GM03348 (cell line): ENCODE measurements at regions not wholly inside any gene's neighbourhood (a gene's known extent, or its start where the extent isn't known, plus 50 kb on each side); places are given as distances from the start of the nearest gene placed in this dataset.

Experiments
- DNase-seq: peaks from one replicate; pipeline ENCODE4 v3.0.0; 2012; ENCODE audit warnings: low spot score

GRCh38 chr4:30314001-30314400, 406.2 kb upstream of the PCDH7 start:
- DNase-seq, result no peak

- DNase-seq, result no peak
These were observed 389.1 kb upstream of the PCDH7 start for GRCh38 chr4:30330894-30331652.

GRCh38 chr4:30341731-30342130, 378.4 kb upstream of the PCDH7 start:
- no peak for DNase-seq

GRCh38 chr4:30350288-30350687, 369.9 kb upstream of the PCDH7 start:
- no peak for DNase-seq

GRCh38 chr4:30354605-30355004, 365.6 kb upstream of the PCDH7 start:
- DNase-seq, result no peak

DNA sequence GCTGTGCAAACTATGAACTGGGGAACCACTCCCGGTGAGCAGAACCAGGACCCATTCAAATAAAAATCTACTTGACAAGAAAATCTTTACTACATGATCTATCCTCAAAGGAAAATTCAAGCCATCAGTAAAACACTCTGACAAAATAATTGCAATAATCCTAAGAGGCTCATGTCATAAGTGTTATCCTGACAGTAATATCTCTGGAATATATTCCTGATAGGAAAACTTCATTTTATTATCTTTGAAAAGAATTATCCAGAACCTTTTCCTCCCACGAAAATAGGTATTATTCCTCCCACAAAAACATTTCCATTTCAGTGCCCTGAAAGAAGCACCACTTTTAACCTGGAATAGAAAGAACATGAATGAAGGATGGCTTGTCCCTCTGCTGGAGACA, 357.7 kb upstream of the PCDH7 start:
- DNase-seq, result no peak

GRCh38 chr4:30370105-30370504, 350.1 kb upstream of the PCDH7 start:
- DNase-seq, result no peak

DNA sequence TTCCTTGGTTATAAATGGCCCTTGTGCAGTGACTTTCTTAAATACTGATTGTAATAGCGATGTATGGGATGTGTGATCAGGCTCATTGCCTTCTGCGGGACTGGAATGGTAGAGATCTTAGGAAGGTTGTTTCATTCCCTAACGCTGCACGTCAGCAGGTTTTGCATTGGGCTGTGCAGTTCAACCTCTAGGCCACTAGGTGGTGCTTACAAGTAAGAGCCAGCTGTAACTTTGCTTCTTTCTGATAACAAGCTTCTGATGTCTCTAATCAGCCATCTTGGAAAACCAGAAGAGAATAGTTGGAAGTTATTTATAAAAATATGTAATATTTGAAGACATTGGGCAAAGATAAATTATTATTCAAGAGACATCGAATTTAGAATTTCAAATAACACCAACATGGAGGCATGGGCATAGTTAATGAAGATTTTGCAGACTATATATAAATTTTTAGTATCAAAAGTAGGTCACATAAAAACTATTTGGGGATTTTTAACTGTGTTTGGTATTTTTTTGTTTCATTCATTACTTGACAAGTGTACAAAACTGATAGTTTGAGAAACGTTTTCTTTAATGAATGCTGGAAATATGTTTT, 339.7 kb upstream of the PCDH7 start:
- DNase-seq, result peak; percentile 39

DNA sequence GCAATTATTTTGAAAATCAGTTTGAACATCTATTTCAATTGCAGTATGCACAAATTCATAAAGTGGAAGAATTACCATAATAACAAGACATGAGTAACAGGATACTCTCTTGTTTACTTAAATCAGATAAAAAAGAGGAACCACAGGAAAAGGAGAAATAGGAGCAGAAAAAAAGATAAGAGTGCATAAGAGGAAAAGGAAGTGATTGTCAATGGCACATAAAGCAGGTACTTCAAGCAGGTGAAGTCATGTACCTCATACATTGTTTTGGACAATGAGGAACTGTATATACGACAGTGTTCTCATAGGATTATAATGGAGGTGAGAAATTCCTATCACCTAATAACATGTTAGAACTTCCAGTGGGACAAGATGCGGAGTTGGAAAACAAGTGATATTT, 334.5 kb upstream of the PCDH7 start:
- no peak for DNase-seq

DNA sequence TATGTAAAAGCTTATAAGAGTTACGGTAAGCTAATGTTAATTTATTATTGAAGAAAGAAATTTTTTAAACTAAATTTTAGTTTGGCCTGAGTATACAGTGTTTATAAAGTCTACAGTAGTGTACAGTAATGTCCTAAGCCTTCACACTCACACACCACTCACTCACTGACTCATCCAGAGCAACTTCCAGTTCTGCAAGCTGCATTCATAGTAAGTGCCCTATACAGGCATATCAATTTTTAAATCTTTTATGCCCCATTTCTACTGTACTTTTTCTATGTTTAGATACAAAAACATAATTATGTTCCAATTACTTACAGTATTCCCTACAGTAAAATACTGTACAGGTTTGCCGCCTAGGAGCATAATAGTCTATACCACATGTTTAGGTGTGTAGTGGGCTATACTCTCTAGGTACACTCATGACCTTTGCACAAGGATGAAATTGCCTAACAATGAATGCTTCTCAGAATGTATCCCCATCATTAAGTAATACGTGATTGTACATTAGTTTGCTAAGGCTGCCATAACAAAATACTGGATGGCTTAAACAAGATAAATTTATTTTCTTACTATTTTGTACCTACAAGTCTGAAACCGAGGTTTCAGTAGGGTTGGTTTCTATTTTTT, 333.8 kb upstream of the PCDH7 start:
- no peak for DNase-seq

DNA sequence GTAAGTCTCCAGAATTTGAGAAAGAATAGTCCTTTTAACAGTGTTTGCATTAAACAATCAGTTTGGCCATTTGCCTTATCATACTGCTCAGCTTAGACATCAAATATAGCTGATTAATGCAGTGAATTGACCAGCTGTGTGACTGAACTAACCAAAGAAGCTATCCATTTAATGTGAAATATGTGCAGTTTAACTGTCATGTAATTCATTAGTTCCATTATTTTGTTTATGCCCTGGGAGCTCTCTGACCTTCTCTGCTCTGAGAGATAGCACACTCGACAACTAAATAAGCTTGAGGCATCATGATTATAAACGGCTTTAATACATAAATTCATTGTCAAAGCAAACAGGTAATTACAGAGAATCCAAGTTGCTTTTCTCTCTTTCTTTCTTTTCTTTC, 324.3 kb upstream of the PCDH7 start:
- no peak for DNase-seq

DNA sequence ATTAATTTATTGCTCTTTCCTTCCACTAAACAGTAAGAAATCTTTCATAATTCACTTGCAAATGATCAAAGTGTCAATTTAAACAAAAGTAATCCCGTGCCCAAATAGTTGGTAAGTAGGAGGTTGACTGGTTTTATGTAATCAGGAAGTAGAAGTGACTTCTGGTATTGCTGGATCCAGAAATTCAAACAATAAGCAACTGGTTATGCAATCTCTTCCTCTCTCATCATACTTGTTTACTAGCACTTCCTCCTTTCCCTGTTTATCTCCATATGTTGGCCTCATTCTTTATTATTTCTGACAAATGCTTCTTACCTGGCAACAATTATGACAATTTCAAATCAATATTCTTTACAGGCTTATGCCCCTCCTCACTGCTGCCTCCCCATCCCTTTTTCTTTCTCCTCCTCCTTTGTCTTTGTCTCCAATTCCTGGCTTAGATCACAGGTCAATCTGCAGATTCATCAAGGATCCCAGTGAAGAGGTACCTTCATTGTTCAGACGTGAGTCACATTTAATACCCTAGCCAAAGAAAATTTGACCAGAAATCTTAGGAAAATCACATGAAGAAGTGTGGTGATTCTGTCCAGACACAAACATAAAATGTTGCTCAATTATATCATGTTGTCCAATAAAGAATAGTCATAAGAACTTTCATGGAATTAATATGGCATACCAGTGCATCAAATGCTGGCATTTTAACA, 323.2 kb upstream of the PCDH7 start:
- DNase-seq, result peak; percentile 1

DNA sequence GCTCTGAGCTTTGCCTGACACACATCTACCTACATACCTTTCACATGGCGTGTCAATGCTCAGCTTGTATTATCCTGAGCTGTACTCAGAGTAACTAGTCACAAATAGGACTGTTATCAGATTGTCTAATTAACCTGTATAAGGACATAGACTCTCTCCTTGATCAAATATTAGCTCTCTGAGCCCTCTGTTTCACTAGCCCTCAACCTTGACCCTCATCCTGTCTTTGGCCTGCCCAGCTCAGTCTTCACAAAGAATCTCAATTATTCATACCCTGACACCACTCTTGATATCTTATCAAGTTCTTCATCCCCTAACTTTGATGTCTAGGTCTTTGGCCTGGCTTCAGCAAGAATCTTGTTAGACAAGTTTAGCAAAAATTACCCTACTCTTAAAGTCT, 320.7 kb upstream of the PCDH7 start:
- DNase-seq, result no peak

GRCh38 chr4:30402276-30402675, 317.9 kb upstream of the PCDH7 start:
- DNase-seq, result no peak

- DNase-seq, result no peak
These were observed 306.3 kb upstream of the PCDH7 start for GRCh38 chr4:30413915-30414314.

DNA sequence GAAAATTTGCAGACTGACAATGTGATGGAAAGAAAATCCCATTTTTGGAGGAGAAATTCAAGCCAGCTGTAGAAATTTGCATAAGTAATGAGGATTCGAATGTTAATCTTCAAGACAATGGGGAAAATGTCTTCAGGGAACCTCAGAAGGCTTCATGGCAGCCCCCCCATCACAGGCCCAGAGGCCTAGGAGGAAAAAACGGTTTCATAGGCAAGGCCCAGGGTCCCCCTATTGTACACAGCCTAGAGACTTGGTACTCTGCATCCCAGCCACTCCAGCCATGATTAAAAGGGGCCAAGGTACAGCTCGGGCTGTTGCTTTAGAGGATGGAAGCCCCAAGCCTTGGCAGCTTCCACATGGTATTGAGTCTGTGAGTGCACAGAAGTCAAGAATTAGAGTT, 303.6 kb upstream of the PCDH7 start:
- no peak for DNase-seq

GRCh38 chr4:30427932-30428331, 292.2 kb upstream of the PCDH7 start:
- DNase-seq, result no peak

- peak; percentile 33 for DNase-seq
These were observed 290.1 kb upstream of the PCDH7 start for GRCh38 chr4:30429813-30430761.

DNA sequence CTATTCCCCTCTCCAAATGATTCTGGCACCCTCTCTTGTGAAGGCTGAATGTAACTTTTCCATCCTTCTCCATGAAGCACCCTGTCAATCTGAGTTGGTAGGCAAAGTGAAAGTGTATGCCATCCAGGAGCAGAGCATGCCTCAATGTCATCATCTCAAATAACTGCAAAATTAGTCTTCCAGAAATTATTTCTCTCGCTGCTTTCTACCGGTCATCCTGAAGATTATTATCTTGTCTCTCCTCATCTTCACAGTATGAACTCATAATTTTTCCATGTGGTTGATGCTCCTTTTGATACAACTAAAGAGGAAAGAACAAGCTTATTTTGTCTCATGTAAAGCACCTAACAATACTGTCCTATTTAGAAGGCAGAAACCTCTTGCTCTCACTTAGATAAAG, 285.5 kb upstream of the PCDH7 start:
- DNase-seq, result no peak

DNA sequence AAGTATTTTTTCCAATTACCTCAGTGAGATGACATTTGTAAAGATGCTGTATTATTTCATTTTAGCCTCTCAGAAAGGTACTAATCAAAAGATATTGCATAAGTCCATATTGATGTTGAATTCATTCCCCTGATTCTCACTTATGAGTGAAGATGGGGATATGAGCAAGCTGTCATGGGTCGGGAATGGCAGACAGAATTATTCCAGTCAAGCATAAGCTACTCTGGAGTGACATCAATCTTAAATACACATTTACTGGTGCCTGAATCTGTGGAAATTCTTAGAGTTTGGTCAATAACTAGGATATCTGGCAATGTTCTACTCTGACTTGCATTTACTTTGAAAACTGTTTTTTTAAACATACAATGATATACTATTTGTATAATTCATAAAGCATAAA, 283.8 kb upstream of the PCDH7 start:
- DNase-seq, result no peak

GRCh38 chr4:30437316-30437715, 282.9 kb upstream of the PCDH7 start:
- no peak for DNase-seq

- DNase-seq, result no peak
These were observed 276.9 kb upstream of the PCDH7 start for GRCh38 chr4:30443289-30443688.
